Sigmoid colon (tissue), 6 donors: ENCODE measurements at regions not wholly inside any gene's neighbourhood (a gene's known extent, or its start where the extent isn't known, plus 50 kb on each side); places are given as distances from the start of the nearest gene placed in this dataset.
"Not testable (repeated sequence)": the region's sequence is repeated elsewhere in the genome, so short reads cannot be mapped to it uniquely, and the experiment has no call there.

ENCODE experiments used
- DNase-seq: peaks from one replicate; pipeline ENCODE4 v3.0.0-alpha.2; 2019
- H3K27ac ChIP-seq, 4 donors: fragments of 200-600 bp; sonication (generic); one replicate each; pipeline ENCODE4 v1.5.1; 2016 to 2019; ENCODE audit warnings: mild to moderate bottlenecking in 1 of 4
- H3K27me3 ChIP-seq, 3 donors: fragments of 200-600 bp; sonication (generic); one replicate each; pipeline ENCODE4 v1.5.1; 2019; ENCODE audit warnings: mild to moderate bottlenecking in 1 of 3
- H3K36me3 ChIP-seq, 4 donors: fragments of 200-600 bp; sonication (generic); one replicate each; pipeline ENCODE4 v1.5.1; 2016 to 2019
- H3K4me1 ChIP-seq, 4 donors: fragments of 200-600 bp; sonication (generic); one replicate each; pipeline ENCODE4 v1.5.1; 2017 to 2019
- H3K4me3 ChIP-seq, 4 donors: fragments of 200-600 bp; sonication (generic); one replicate each; pipeline ENCODE4 v1.5.1; 2017 to 2019; ENCODE audit warnings: mild to moderate bottlenecking in 2 of 4, moderate library complexity in 1 of 4
- H3K9me3 ChIP-seq, 4 donors: fragments of 200-600 bp in 3 of 4; sonication (generic) in 3 of 4; one replicate each; pipeline versions ENCODE4 v1.5.1 to v1.6.1; 2013 to 2019
- EP300 ChIP-seq, 4 donors: sonication (generic); formaldehyde crosslinking; IDR thresholded peaks; one replicate each; pipeline ENCODE4 v1.6.1; 2017; ENCODE audit warnings: antibody characterized with exemption in 4 of 4
- POLR2A ChIP-seq, 2 donors: fragments of 450-650 bp; IDR thresholded peaks; one replicate each; pipeline ENCODE4 v1.6.1; 2016; ENCODE audit warnings: antibody characterized with exemption in 2 of 2, mild to moderate bottlenecking in 2 of 2, moderate library complexity in 2 of 2
- POLR2AphosphoS5 ChIP-seq, 4 donors: sonication (generic); formaldehyde crosslinking; IDR thresholded peaks; one replicate each; pipeline ENCODE4 v1.6.1; 2017; ENCODE audit warnings: antibody characterized with exemption in 4 of 4
- WGBS, 2 donors: extraction: QIAGEN DNeasy Blood & Tissue Kit; methylation state at CpG; one replicate each; pipeline ENCODE4 v1.1.7; 2013; 5-methylcytosine and 5-hydroxymethylcytosine counted together
- intact Hi-C: fragments of 100-400 bp; cut with DNase I; formaldehyde crosslinking; loops from one replicate; pipeline ENCODE4 v1.15.1; 2023
- TF ChIP-seq, protein P1 (sequence below), 4 experiments: fragments of 450-650 bp in 3 of 4; fragments of 200-600 bp in 1 of 4; IDR thresholded peaks; one replicate each; pipeline ENCODE4 v1.5.1; 2016 to 2019; ENCODE audit warnings: antibody characterized with exemption in 4 of 4, mild to moderate bottlenecking in 3 of 4, moderate library complexity in 2 of 4
- donor health status: healthy with polysubstance abuse.
- donor health status: healthy.

DNA sequence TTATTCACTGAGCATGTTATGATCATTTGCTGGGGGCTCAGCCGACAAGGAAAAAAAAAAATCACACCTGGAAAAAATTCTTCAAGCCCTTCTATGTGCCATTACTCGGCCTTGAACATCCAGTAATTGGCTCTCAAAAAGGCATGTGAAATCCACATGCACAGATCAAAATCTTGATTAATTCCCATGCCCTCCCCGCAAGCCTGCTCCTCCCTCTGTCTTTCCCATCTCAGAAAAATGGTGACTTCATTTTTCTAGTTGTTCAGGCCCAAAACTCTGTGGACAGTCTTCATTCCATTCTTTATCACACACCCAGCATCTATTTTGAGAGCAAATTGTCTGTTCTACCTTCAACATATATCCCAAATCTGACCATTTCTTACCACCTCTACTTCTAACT is 91.2 kb upstream of the FRMD4A start:
- DNase-seq = no peak
- no peaks in the 10 kb centered on the region for H3K27me3 ChIP-seq
- H3K4me3 ChIP-seq = no peak overlapping the region
- H3K27ac ChIP-seq = no peak overlapping the region
- TF ChIP-seq, protein P1, sequence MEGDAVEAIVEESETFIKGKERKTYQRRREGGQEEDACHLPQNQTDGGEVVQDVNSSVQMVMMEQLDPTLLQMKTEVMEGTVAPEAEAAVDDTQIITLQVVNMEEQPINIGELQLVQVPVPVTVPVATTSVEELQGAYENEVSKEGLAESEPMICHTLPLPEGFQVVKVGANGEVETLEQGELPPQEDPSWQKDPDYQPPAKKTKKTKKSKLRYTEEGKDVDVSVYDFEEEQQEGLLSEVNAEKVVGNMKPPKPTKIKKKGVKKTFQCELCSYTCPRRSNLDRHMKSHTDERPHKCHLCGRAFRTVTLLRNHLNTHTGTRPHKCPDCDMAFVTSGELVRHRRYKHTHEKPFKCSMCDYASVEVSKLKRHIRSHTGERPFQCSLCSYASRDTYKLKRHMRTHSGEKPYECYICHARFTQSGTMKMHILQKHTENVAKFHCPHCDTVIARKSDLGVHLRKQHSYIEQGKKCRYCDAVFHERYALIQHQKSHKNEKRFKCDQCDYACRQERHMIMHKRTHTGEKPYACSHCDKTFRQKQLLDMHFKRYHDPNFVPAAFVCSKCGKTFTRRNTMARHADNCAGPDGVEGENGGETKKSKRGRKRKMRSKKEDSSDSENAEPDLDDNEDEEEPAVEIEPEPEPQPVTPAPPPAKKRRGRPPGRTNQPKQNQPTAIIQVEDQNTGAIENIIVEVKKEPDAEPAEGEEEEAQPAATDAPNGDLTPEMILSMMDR (IDR thresholded peaks at IDR 0.05) = no peak
- TF ChIP-seq EP300 (IDR thresholded peaks at IDR 0.05) (no peak), POLR2AphosphoS5 (IDR thresholded peaks at IDR 0.05) (no peak), POLR2A (IDR thresholded peaks at IDR 0.05) (no peak)
- H3K36me3 ChIP-seq = no peaks in the 10 kb centered on the region
- intact Hi-C loops = no loop called here
- H3K4me1 ChIP-seq = no peaks in the 10 kb centered on the region
- WGBS, 2 donors = 71 to 93% methylated on average over 3 of the region's 3 CpGs
- no peaks in the 10 kb centered on the region for H3K9me3 ChIP-seq

DNA sequence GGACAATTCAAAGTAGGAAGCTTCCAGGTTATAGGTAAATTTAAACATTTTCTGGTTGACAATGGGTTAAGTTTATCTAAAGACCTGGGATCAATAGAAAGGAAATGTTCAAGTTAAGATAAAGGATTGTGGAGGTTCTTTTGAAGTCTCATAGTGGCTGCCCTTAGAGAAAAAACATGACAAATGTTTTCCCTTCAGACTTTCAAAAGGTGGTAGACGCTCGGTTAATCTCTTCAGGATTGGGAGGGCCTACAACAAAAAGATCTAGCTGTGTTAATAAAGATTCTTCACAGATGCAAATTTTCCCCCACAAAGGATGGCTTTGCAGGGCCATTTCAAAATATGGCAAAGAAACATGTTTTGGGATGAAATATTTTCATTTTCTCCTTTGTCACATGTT is 86.6 kb upstream of the FRMD4A start:
- H3K36me3 ChIP-seq, intact Hi-C loops, H3K27me3 ChIP-seq, DNase-seq, H3K27ac ChIP-seq, H3K4me3 ChIP-seq, H3K9me3 ChIP-seq: not testable (repeated sequence)
- peaks cover 0 to 11% (median 4%) of the 10 kb centered on the region in 4 donors for H3K4me1 ChIP-seq
- 86 to 98% methylated on average over 2 of the region's 2 CpGs for WGBS, 2 donors

DNA sequence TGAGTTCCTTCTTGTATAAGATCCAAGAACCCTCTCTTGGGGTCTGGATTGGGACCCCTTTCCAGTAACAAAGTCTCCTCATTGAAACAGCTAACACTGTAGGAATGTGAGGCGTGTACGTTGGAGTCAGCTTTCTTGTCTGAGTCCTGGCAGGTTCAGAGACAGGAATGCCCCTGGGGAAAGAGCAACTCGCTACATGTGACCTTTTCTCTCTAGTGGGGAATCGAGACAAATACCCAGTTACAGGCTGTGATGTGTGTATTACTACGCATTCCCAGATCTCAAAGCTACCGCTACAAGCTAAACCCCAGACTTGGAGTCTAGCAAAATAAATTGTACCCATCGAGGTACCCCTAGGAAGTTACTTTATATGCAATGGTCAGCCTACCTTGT is 85.6 kb upstream of the FRMD4A start:
- DNase-seq = no peak
- Histone ChIP-seq H3K4me3 (no peak overlapping the region), H3K27ac (no peak overlapping the region), H3K9me3 (no peaks in the 10 kb centered on the region), H3K4me1 (peaks cover 0 to 11% (median 4%) of the 10 kb centered on the region in 4 donors), H3K27me3 (no peaks in the 10 kb centered on the region), H3K36me3 (no peaks in the 10 kb centered on the region)
- 89 to 92% methylated on average over 7 of the region's 7 CpGs for WGBS, 2 donors
- intact Hi-C loops = no loop called here
- TF ChIP-seq EP300 (IDR thresholded peaks at IDR 0.05) (no peak), POLR2A (IDR thresholded peaks at IDR 0.05) (no peak), POLR2AphosphoS5 (IDR thresholded peaks at IDR 0.05) (no peak)
- TF ChIP-seq, protein P1 (IDR thresholded peaks at IDR 0.05) = no peak

DNA sequence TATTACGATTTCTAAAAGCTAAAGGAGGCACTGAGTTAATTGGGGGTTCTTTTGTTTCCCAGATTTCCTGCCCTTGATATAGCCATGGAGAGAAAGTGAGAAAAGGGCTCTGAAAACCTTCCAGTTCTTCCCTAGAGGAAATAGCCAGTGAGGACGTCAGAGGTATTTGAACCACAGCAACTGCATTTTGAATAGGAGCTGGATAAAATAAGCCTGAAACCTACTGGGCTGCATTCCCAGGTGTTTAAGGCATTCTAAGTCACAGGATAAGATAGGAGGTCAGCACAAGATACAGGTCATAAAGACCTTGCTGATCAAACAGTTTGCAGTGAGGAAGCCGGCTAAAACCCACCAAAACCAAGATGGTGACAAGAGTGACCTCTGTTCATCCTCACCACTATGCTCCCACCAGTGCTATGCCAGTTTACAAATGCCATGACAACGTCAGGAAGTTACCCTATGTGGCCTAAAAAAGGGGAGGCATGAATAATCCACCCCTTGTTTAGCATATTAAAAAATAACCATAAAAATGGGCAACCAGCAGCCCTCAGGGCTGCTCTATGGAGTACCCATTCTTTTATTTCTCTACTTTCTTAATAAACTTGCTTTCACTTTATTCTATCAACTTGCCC is 85.1 kb upstream of the FRMD4A start:
- peaks cover 0 to 11% (median 4%) of the 10 kb centered on the region in 4 donors for H3K4me1 ChIP-seq
- no peak for DNase-seq
- no peaks in the 10 kb centered on the region for H3K27me3 ChIP-seq
- no peaks in the 10 kb centered on the region for H3K9me3 ChIP-seq
- no peak overlapping the region for H3K27ac ChIP-seq
- intact Hi-C loops = no loop called here
- no peaks in the 10 kb centered on the region for H3K36me3 ChIP-seq
- no peak overlapping the region for H3K4me3 ChIP-seq
- 72 to 79% methylated on average over 4 of the region's 4 CpGs for WGBS, 2 donors
- TF ChIP-seq POLR2A (IDR thresholded peaks at IDR 0.05) (no peak), POLR2AphosphoS5 (IDR thresholded peaks at IDR 0.05) (no peak), EP300 (IDR thresholded peaks at IDR 0.05) (no peak)
- TF ChIP-seq, protein P1 (IDR thresholded peaks at IDR 0.05) = no peak

DNA sequence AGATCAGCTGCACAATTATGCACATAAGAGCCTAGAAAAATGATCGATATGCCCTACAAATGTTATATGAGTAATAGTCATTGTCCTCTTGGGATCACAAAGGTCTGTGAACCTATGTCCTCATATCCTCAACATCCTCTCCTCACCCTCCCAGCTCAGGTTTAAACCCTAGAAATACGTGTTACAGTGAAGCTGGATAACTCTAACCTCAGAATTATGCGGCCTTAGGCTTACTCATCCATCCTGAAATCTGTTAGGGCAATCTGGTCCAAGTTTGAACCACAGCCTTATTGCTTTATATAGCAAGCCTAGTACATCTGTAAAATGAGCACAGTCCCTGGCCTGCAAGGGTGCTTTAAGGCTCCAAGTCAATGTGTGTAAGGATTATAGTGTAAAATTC is 84.2 kb upstream of the FRMD4A start:
- DNase-seq = no peak
- WGBS, 2 donors = 79 to 88% methylated on average over 3 of the region's 3 CpGs
- TF ChIP-seq, protein P1 (IDR thresholded peaks at IDR 0.05) = no peak
- no peak for TF ChIP-seq POLR2AphosphoS5 (IDR thresholded peaks at IDR 0.05)
- TF ChIP-seq EP300 (IDR thresholded peaks at IDR 0.05) = no peak
- no peak for TF ChIP-seq POLR2A (IDR thresholded peaks at IDR 0.05)

More for the DNA sequence above, 84.2 kb upstream of the FRMD4A start:
- H3K27ac ChIP-seq = no peak overlapping the region
- H3K4me1 ChIP-seq = peaks cover 0 to 11% (median 4%) of the 10 kb centered on the region in 4 donors
- no peaks in the 10 kb centered on the region for H3K9me3 ChIP-seq
- H3K27me3 ChIP-seq = no peaks in the 10 kb centered on the region
- H3K4me3 ChIP-seq = no peak overlapping the region
- intact Hi-C loops = no loop called here
- no peaks in the 10 kb centered on the region for H3K36me3 ChIP-seq
